H1 (cell line): ENCODE measurements at regions not wholly inside any gene's neighbourhood (a gene's known extent, or its start where the extent isn't known, plus 50 kb on each side); places are given as distances from the start of the nearest gene placed in this dataset.

Experiments
- CTCF ChIA-PET: fragments of 300-600 bp; sonication (Branson Sonifier 250); formaldehyde crosslinking; loops from one replicate; lab custom pipeline; 2021; ENCODE audit not compliant: partially characterized antibody; lab: Charles Lee
- POLR2A ChIA-PET: fragments of 300-600 bp; sonication (Branson Sonifier 250); formaldehyde crosslinking; loops from one replicate; lab custom pipeline; 2021; ENCODE audit warnings: inconsistent platforms; ENCODE audit not compliant: partially characterized antibody; lab: Charles Lee
- DNase-seq, 2 experiments: peaks; one replicate each; pipeline versions ENCODE4 v3.0.0 to v3.0.0-alpha.2; 2010 to 2022; ENCODE audit warnings: low spot score in 2 of 2, low read depth in 1 of 2, mixed read lengths in 1 of 2
- FAIRE-seq: peaks from 2 replicates; lab custom pipeline; 2011; peaks lifted over from hg19 to GRCh38; lab: Jason Lieb, UNC
- H2AFZ ChIP-seq: 2 replicates; pipeline ENCODE4 v1.8.1; 2012; ENCODE audit warnings: low read length, inconsistent platforms
- H2AK5ac ChIP-seq: 2 replicates; pipeline ENCODE4 v1.6.1; 2013; ENCODE audit warnings: low read depth, low read length
- H2BK120ac ChIP-seq: replicated peaks from 2 replicates; pipeline ENCODE3; 2013; ENCODE audit warnings: low read depth, low read length, inconsistent platforms
- H2BK12ac ChIP-seq: 2 replicates; pipeline ENCODE4 v1.6.1; 2013; ENCODE audit warnings: low read depth, low read length
- H2BK15ac ChIP-seq: 2 replicates; pipeline ENCODE4 v1.6.1; 2013; ENCODE audit warnings: low read length
- H2BK20ac ChIP-seq: 2 replicates; pipeline ENCODE4 v1.6.1; 2013; ENCODE audit warnings: low read length
- H2BK5ac ChIP-seq: 2 replicates; pipeline ENCODE4 v1.6.1; 2013; ENCODE audit warnings: low read depth, low read length
- H3K14ac ChIP-seq: 2 replicates; pipeline ENCODE4 v1.6.1; 2013; ENCODE audit warnings: inconsistent platforms; ENCODE audit not compliant: insufficient read length
- H3K18ac ChIP-seq: 2 replicates; pipeline ENCODE4 v1.6.1; 2013; ENCODE audit warnings: low read length; ENCODE audit errors: extremely low read depth
- H3K23ac ChIP-seq: 2 replicates; pipeline ENCODE4 v1.6.1; 2013; ENCODE audit warnings: inconsistent platforms; ENCODE audit not compliant: insufficient read length
- H3K23me2 ChIP-seq: 2 replicates; pipeline ENCODE4 v1.6.1; 2013; ENCODE audit warnings: low read depth, low read length
- H3K27ac ChIP-seq: 2 replicates; pipeline ENCODE4 v1.6.1; 2011; ENCODE audit warnings: low read depth, low read length, inconsistent platforms
- H3K27me3 ChIP-seq, 4 experiments: replicated peaks in 1 of 4; 1 replicate in 1 of 4; 2 replicates in 3 of 4; pipeline versions ENCODE4 v1.6.1 to v1.8.1; 2011 to 2013; ENCODE audit warnings: low read length in 3 of 4, mild to moderate bottlenecking in 3 of 4, inconsistent platforms in 2 of 4, mixed read lengths in 2 of 4, moderate library complexity in 1 of 4; ENCODE audit not compliant: control insufficient read depth in 3 of 4, insufficient read depth in 3 of 4; ENCODE audit errors: extremely low read depth in 1 of 4
- H3K36me3 ChIP-seq, 4 experiments: 2 replicates each; pipeline versions ENCODE4 v1.6.1 to v1.8.1; 2011 to 2013; ENCODE audit warnings: mild to moderate bottlenecking in 4 of 4, low read length in 3 of 4, moderate library complexity in 2 of 4, control low read depth in 1 of 4, inconsistent platforms in 1 of 4; ENCODE audit not compliant: insufficient read depth in 4 of 4, control insufficient read depth in 2 of 4
- H3K4ac ChIP-seq: replicated peaks from 2 replicates; pipeline ENCODE3; 2013; ENCODE audit warnings: low read length, low read depth, mixed read lengths, inconsistent platforms; ENCODE audit not compliant: insufficient read length
- H3K4me1 ChIP-seq, 4 experiments: replicated peaks in 1 of 4; 1 replicate in 1 of 4; 2 replicates in 3 of 4; pipeline versions ENCODE4 v1.6.1 to v1.8.1; 2011 to 2013; ENCODE audit warnings: low read length in 3 of 4, inconsistent platforms in 2 of 4, mixed read lengths in 1 of 4; ENCODE audit not compliant: insufficient read depth in 4 of 4, control insufficient read depth in 3 of 4
- H3K4me2 ChIP-seq, 2 experiments: 2 replicates each; pipeline versions ENCODE4 v1.6.1 to v1.8.1; 2011 to 2013; ENCODE audit warnings: low read depth in 2 of 2, low read length in 2 of 2, control low read depth in 1 of 2, inconsistent platforms in 1 of 2, mild to moderate bottlenecking in 1 of 2; ENCODE audit not compliant: insufficient read depth in 1 of 2
- H3K4me3 ChIP-seq, 4 experiments: fragments of 200-600, 300-600 bp in 1 of 4; sonication (generic), shearing (Covaris generic), sonication (Bioruptor Twin) in 1 of 4; 2 replicates each; pipeline versions ENCODE4 v1.5.1 to v1.8.1; 2011 to 2016; ENCODE audit warnings: low read length in 4 of 4, low read depth in 3 of 4, control low read depth in 2 of 4, inconsistent platforms in 2 of 4, mild to moderate bottlenecking in 2 of 4, mixed read lengths in 1 of 4, moderate library complexity in 1 of 4; ENCODE audit not compliant: insufficient read depth in 2 of 4; ENCODE audit errors: extremely low read depth in 1 of 4
- H3K56ac ChIP-seq: replicated peaks from 2 replicates; pipeline ENCODE3; 2013; ENCODE audit warnings: low read depth, mild to moderate bottlenecking, mixed read lengths, low read length, inconsistent platforms; ENCODE audit not compliant: insufficient read length
- H3K79me1 ChIP-seq: 2 replicates; pipeline ENCODE4 v1.6.1; 2013; ENCODE audit warnings: low read depth, low read length, control low read depth
- H3K79me2 ChIP-seq, 2 experiments: 2 replicates each; pipeline versions ENCODE4 v1.6.1 to v1.8.1; 2012 to 2013; ENCODE audit warnings: low read length in 2 of 2, mild to moderate bottlenecking in 2 of 2, inconsistent platforms in 1 of 2; ENCODE audit not compliant: insufficient read depth in 2 of 2, control insufficient read depth in 1 of 2
- H3K9ac ChIP-seq, 4 experiments: replicated peaks in 1 of 4; 1 replicate in 1 of 4; 2 replicates in 3 of 4; pipeline versions ENCODE4 v1.6.1 to v1.8.1; 2011 to 2013; ENCODE audit warnings: low read depth in 3 of 4, low read length in 3 of 4, control low read depth in 2 of 4, mild to moderate bottlenecking in 2 of 4, moderate library complexity in 2 of 4, inconsistent platforms in 1 of 4; ENCODE audit errors: extremely low read depth in 1 of 4
- H3K9me3 ChIP-seq, 2 experiments: 2 replicates each; pipeline versions ENCODE4 v1.6.1 to v1.8.1; 2012 to 2013; ENCODE audit warnings: mild to moderate bottlenecking in 2 of 2, moderate library complexity in 2 of 2, control low read depth in 1 of 2, inconsistent platforms in 1 of 2, low read depth in 1 of 2, low read length in 1 of 2, mixed read lengths in 1 of 2; ENCODE audit not compliant: insufficient read depth in 2 of 2
- H4K20me1 ChIP-seq, 2 experiments: replicated peaks in 1 of 2; 2 replicates each; pipeline versions ENCODE3 to v1.8.1; 2011 to 2013; ENCODE audit warnings: inconsistent platforms in 2 of 2, low read length in 2 of 2, mild to moderate bottlenecking in 1 of 2; ENCODE audit not compliant: insufficient read depth in 2 of 2, control insufficient read depth in 1 of 2
- H4K5ac ChIP-seq: 2 replicates; pipeline ENCODE4 v1.6.1; 2013; ENCODE audit warnings: low read length, low read depth, mixed read lengths, inconsistent platforms; ENCODE audit not compliant: insufficient read length
- H4K8ac ChIP-seq: 2 replicates; pipeline ENCODE4 v1.8.0; 2013; ENCODE audit warnings: mild to moderate bottlenecking, moderate library complexity, low read length, inconsistent platforms; ENCODE audit not compliant: insufficient read depth; ENCODE audit errors: extremely low read depth
- H4K91ac ChIP-seq: replicated peaks from 2 replicates; pipeline ENCODE3; 2013; ENCODE audit warnings: low read length, mixed read lengths, inconsistent platforms; ENCODE audit not compliant: insufficient read length
- BRCA1 ChIP-seq: IDR thresholded peaks from 2 replicates; pipeline ENCODE4 v1.6.1; 2012; ENCODE audit warnings: low read depth, low read length, improper control_type of control experiment
- CBX8 ChIP-seq: fragments of 300-800, 300-1000 bp; sonication (generic); IDR thresholded peaks from 2 replicates; pipeline ENCODE4 v1.7.1; 2016; ENCODE audit warnings: low read depth, low read length, borderline replicate concordance
- EP300 ChIP-seq, 2 experiments: IDR thresholded peaks; 1 replicate in 1 of 2; 2 replicates in 1 of 2; pipeline ENCODE4 v1.6.1; 2011 to 2012; ENCODE audit warnings: low read depth in 2 of 2, low read length in 2 of 2, mild to moderate bottlenecking in 2 of 2, borderline replicate concordance in 1 of 2, inconsistent platforms in 1 of 2, moderate library complexity in 1 of 2
- EZH2 ChIP-seq: fragments of 200-600 bp; sonication (generic); IDR thresholded peaks from 2 replicates; pipeline ENCODE4 v1.7.1; 2012; ENCODE audit warnings: low read depth, mild to moderate bottlenecking, moderate library complexity, low read length, inconsistent platforms; ENCODE audit not compliant: severe bottlenecking
- HDAC2 ChIP-seq, 2 experiments: fragments of 300-600 bp in 1 of 2; sonication (generic) in 1 of 2; IDR thresholded peaks; 2 replicates each; pipeline ENCODE4 v1.6.1; 2011 to 2012; ENCODE audit warnings: low read depth in 2 of 2, low read length in 2 of 2, mild to moderate bottlenecking in 2 of 2, moderate library complexity in 2 of 2, borderline replicate concordance in 1 of 2, inconsistent platforms in 1 of 2
- NANOG ChIP-seq: IDR thresholded peaks from 2 replicates; pipeline ENCODE4 v1.6.1; 2011; ENCODE audit warnings: low read length, low read depth, mild to moderate bottlenecking, inconsistent platforms; ENCODE audit not compliant: insufficient read depth, poor library complexity, severe bottlenecking
- POLR2A ChIP-seq, 2 experiments: IDR thresholded peaks; 1 replicate in 1 of 2; 2 replicates in 1 of 2; pipeline ENCODE4 v1.6.1; 2011; ENCODE audit warnings: low read depth in 2 of 2, low read length in 2 of 2, mild to moderate bottlenecking in 2 of 2; ENCODE audit errors: control extremely low read depth in 1 of 2
- SAP30 ChIP-seq: fragments of 300-600 bp; sonication (generic); IDR thresholded peaks from 2 replicates; pipeline ENCODE4 v1.7.1; 2012; ENCODE audit warnings: low read length, moderate library complexity, mild to moderate bottlenecking, inconsistent platforms; ENCODE audit not compliant: insufficient read depth, insufficient replicate concordance
- SP1 ChIP-seq: IDR thresholded peaks from 2 replicates; pipeline ENCODE4 v1.6.1; 2011; ENCODE audit warnings: low read depth, low read length
- SP2 ChIP-seq: IDR thresholded peaks from 2 replicates; pipeline ENCODE4 v1.6.1; 2012; ENCODE audit warnings: mild to moderate bottlenecking, low read length, inconsistent platforms
- SUZ12 ChIP-seq: fragments of 200-600 bp; sonication (generic); IDR thresholded peaks from 2 replicates; pipeline ENCODE4 v1.6.1; 2012; ENCODE audit warnings: mild to moderate bottlenecking, inconsistent platforms, low read length, moderate library complexity, mixed read lengths
- WGBS, 2 experiments: shearing (Covaris generic) in 1 of 2; methylation state at CpG; one replicate each; pipeline versions ENCODE4 v1.1.6 to v1.1.7; 2013 to 2015; ENCODE audit warnings: low lambda C conversion rate in 2 of 2, mixed read lengths in 2 of 2, inconsistent platforms in 1 of 2, low coverage in 1 of 2, missing lambda C conversion rate in 1 of 2; ENCODE audit not compliant: insufficient replicate concordance in 2 of 2, insufficient coverage in 1 of 2, insufficient read length in 1 of 2; ENCODE audit errors: extremely low coverage in 1 of 2, missing lambda C conversion rate in 1 of 2; 5-methylcytosine and 5-hydroxymethylcytosine counted together
- TF ChIP-seq, protein P1 (sequence below): IDR thresholded peaks from 2 replicates; pipeline ENCODE4 v1.6.1; 2011; ENCODE audit warnings: low read depth, mild to moderate bottlenecking, low read length; ENCODE audit not compliant: insufficient read depth

DNA sequence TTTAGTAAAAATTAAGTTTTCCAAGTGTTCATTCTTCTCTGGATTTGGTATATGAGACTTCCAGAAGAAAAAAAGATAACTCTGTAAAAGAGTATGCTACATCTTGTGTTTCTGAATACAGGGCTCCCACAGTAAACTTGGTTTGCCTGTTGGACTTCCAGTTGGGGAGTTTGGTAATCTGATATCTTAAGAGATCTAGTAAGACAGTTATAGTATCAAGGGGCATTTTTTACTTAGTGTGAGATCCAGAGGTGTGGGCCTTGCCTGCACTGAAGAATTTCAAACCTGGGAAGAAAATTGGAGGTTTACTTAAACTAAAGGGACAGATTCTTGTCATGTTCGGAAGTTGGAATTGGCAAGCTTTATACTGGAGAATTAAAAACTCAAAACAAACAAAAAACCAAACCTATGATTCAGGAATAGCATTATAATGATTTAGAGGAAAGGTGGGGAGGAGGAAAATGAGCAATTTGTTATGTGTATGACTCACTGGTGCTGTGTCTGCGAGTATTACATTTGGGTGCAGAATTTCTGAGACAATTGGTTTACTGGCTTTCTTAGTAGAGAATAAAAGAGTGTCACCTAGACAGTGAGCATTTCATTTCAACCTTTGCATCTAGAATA is 58.9 kb upstream of the ULK4 start:
- Histone ChIP-seq H3K9ac (no peak overlapping the region), H2BK120ac (no peak overlapping the region), H3K79me1 (peaks cover 4% of the 10 kb centered on the region; the same call in 1 of the 2 replicates), H2BK12ac (no peak overlapping the region), H3K23me2 (no peaks in the 10 kb centered on the region), H3K4me3 (no peak overlapping the region), H2BK20ac (no peak overlapping the region), H3K4me1 (peaks cover 0 to 18% (median 13%) of the 10 kb centered on the region in 4 experiments; a peak in 4 of 7 replicates), H3K4ac (no peak overlapping the region), H2BK5ac (no peak overlapping the region), H3K4me2 (no peak overlapping the region), H4K91ac (no peak overlapping the region), H4K8ac (no peak overlapping the region), H2BK15ac (no peak overlapping the region), H3K18ac (no peak overlapping the region), H3K14ac (no peak overlapping the region), H4K5ac (no peak overlapping the region), H3K27me3 (no peaks in the 10 kb centered on the region), H2AFZ (no peak overlapping the region), H3K27ac (no peak overlapping the region), H3K56ac (no peak overlapping the region), H2AK5ac (no peak overlapping the region), H3K23ac (no peak overlapping the region), H3K9me3 (no peaks in the 10 kb centered on the region), H4K20me1 (no peaks in the 10 kb centered on the region), H3K79me2 (peaks cover 17 to 77% of the 10 kb centered on the region in 2 experiments), H3K36me3 (no peaks in the 10 kb centered on the region)
- no peak for FAIRE-seq
- CTCF ChIA-PET = interaction anchor here (0.9 to 1.6 kb wide), 6 partner anchors 11 to 80 kb away, joined by 3 to 5 read pairs (median 4); no protein-coding TSS in a partner anchor
- DNase-seq = no peak
- 88% methylated on average over 2 of the region's 2 CpGs; no CpG with 5 or more reads in 1 of the 2 experiments for WGBS, 2 experiments
- POLR2A ChIA-PET = interaction anchor here (2.0 kb wide), 1 partner anchor 8 kb away, joined by 4 read pairs; no protein-coding TSS in a partner anchor
- TF ChIP-seq BRCA1 (no peak), SP1 (no peak), NANOG (no peak), EP300 (IDR thresholded peaks at IDR 0.05; ENCODE audit: borderline replicate concordance in 1 of 2, low read depth in 2 of 2, low read length in 2 of 2) (no peak), SUZ12 (no peak), POLR2A (IDR thresholded peaks at IDR 0.05; ENCODE audit: control extremely low read depth in 1 of 2, low read depth in 2 of 2, low read length in 2 of 2) (no peak), SAP30 (no peak), HDAC2 (IDR thresholded peaks at IDR 0.05; ENCODE audit: borderline replicate concordance in 1 of 2, low read depth in 2 of 2, low read length in 2 of 2) (no peak), CBX8 (no peak), SP2 (no peak), EZH2 (no peak)
- TF ChIP-seq, protein P1, sequence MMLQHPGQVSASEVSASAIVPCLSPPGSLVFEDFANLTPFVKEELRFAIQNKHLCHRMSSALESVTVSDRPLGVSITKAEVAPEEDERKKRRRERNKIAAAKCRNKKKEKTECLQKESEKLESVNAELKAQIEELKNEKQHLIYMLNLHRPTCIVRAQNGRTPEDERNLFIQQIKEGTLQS = no peak
